Stimulated activated memory B cell treated with anti-CD40 and anti-IgM and Interleukin-4, amounts not matched to agents 10 μg/mL and 1 μg/mL and 100 μg/mL, for 72 hours (primary cell): ENCODE measurements at regions not wholly inside any gene's neighbourhood (a gene's known extent, or its start where the extent isn't known, plus 50 kb on each side); places are given as distances from the start of the nearest gene placed in this dataset.
"Not testable (repeated sequence)": the region's sequence is repeated elsewhere in the genome, so short reads cannot be mapped to it uniquely, and the experiment has no call there.

Experiments
- ATAC-seq: fragments of 150-1000 bp; cut with Tn5 transposase; 2 replicates; pipeline ENCODE4 v1.10.0; 2021
- H3K27ac Mint-ChIP-seq: one replicate; pipeline ENCODE4 v1.8.0; 2022; ENCODE audit warnings: mild to moderate bottlenecking, mixed read lengths
- H3K27me3 Mint-ChIP-seq: one replicate; pipeline ENCODE4 v1.8.0; 2022; ENCODE audit warnings: mixed read lengths
- H3K36me3 Mint-ChIP-seq: one replicate; pipeline ENCODE4 v1.8.0; 2022; ENCODE audit warnings: mixed read lengths
- H3K4me1 Mint-ChIP-seq: one replicate; pipeline ENCODE4 v1.8.0; 2022; ENCODE audit warnings: mixed read lengths
- H3K4me3 Mint-ChIP-seq: one replicate; pipeline ENCODE4 v1.8.0; 2022; ENCODE audit warnings: mild to moderate bottlenecking, moderate library complexity, mixed read lengths
- H3K9me3 Mint-ChIP-seq: one replicate; pipeline ENCODE4 v1.8.0; 2022; ENCODE audit warnings: mixed read lengths

GRCh38 chr1:95660736-95661135 is 426.7 kb downstream of the RWDD3 start:
- no peaks in the 10 kb centered on the region for H3K4me1 Mint-ChIP-seq
- H3K9me3 Mint-ChIP-seq, result peaks cover 6% of the 10 kb centered on the region
- no peaks in the 10 kb centered on the region for H3K36me3 Mint-ChIP-seq

GRCh38 chr1:95663530-95663929 is 429.5 kb downstream of the RWDD3 start:
- not testable (repeated sequence) for ATAC-seq, H3K9me3 Mint-ChIP-seq, H3K36me3 Mint-ChIP-seq, H3K27me3 Mint-ChIP-seq, H3K4me1 Mint-ChIP-seq, H3K4me3 Mint-ChIP-seq, H3K27ac Mint-ChIP-seq

More at GRCh38 chr1:95660736-95661135, 426.7 kb downstream of the RWDD3 start:
- no peak for ATAC-seq
- Mint-ChIP-seq H3K27ac (no peak overlapping the region), H3K27me3 (no peaks in the 10 kb centered on the region), H3K4me3 (no peak overlapping the region)

GRCh38 chr1:95668165-95668564 is 434.2 kb downstream of the RWDD3 start:
- Mint-ChIP-seq H3K9me3 (peaks cover 3% of the 10 kb centered on the region), H3K36me3 (no peaks in the 10 kb centered on the region), H3K27ac (no peak overlapping the region), H3K4me1 (no peaks in the 10 kb centered on the region), H3K27me3 (no peaks in the 10 kb centered on the region), H3K4me3 (no peak overlapping the region)
- no peak for ATAC-seq

DNA sequence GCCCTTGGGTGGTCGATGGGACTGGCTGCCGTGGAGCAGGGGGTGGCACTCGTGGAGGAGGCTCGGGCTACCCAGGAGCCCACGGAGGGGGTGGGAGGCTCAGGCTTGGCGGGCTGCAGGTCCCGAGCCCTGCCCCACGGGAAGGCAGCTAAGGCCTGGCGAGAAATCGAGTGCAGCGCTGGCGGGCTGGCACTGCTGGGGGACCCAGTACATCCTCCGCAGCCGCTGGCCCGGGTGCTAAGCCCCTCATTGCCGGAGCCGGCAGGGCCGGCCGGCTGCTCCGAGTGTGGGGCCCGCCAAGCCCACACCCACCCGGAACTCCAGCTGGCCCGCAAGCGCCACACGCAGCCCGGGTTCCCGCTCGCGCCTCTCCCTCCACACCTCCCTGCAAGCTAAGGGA is 435.6 kb downstream of the RWDD3 start:
- not testable (repeated sequence) for H3K9me3 Mint-ChIP-seq, H3K36me3 Mint-ChIP-seq, H3K4me3 Mint-ChIP-seq, H3K27ac Mint-ChIP-seq, H3K4me1 Mint-ChIP-seq, ATAC-seq, H3K27me3 Mint-ChIP-seq

DNA sequence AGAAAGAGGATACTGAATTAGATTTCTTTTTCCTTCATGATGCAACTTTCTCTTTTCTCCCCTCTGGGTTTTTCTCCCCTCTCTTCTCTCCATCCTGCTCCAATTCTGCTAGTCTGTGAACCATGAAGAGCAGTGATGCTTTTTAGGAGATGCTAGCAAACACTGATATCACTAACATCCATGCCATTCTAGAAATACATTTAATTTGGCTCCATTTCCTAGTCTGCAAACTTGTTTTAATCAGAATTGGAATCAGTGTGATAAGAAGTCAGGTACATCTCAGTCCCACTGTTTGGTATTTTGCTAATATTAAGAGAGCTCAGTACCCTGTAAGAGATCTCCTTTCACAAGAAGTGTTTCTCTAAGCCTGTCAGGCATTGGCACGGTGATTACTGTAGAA is 437.1 kb downstream of the RWDD3 start:
- Mint-ChIP-seq H3K4me1 (no peaks in the 10 kb centered on the region), H3K4me3 (no peak overlapping the region), H3K27ac (no peak overlapping the region), H3K36me3 (no peaks in the 10 kb centered on the region), H3K9me3 (peaks cover 3% of the 10 kb centered on the region), H3K27me3 (no peaks in the 10 kb centered on the region)
- no peak for ATAC-seq

- peak; percentile 12 for ATAC-seq
- H3K9me3 Mint-ChIP-seq, result no peaks in the 10 kb centered on the region
- H3K4me1 Mint-ChIP-seq, result no peaks in the 10 kb centered on the region
- no peaks in the 10 kb centered on the region for H3K27me3 Mint-ChIP-seq
- H3K27ac Mint-ChIP-seq, result no peak overlapping the region
- no peak overlapping the region for H3K4me3 Mint-ChIP-seq
- no peaks in the 10 kb centered on the region for H3K36me3 Mint-ChIP-seq
These were observed 445.3 kb downstream of the RWDD3 start for GRCh38 chr1:95679262-95679661.

GRCh38 chr1:95685081-95685480 is 451.1 kb downstream of the RWDD3 start:
- no peak overlapping the region for H3K27ac Mint-ChIP-seq
- peak; percentile 43 for ATAC-seq
- H3K4me1 Mint-ChIP-seq, result no peaks in the 10 kb centered on the region
- H3K4me3 Mint-ChIP-seq, result no peak overlapping the region
- no peaks in the 10 kb centered on the region for H3K36me3 Mint-ChIP-seq
- H3K27me3 Mint-ChIP-seq, result no peaks in the 10 kb centered on the region
- H3K9me3 Mint-ChIP-seq, result peaks cover 5% of the 10 kb centered on the region

GRCh38 chr1:95686217-95686616 is 452.2 kb downstream of the RWDD3 start:
- no peak for ATAC-seq
- peaks cover 6% of the 10 kb centered on the region for H3K9me3 Mint-ChIP-seq
- H3K4me3 Mint-ChIP-seq, result no peak overlapping the region
- no peaks in the 10 kb centered on the region for H3K27me3 Mint-ChIP-seq
- H3K27ac Mint-ChIP-seq, result no peak overlapping the region
- H3K4me1 Mint-ChIP-seq, result no peaks in the 10 kb centered on the region
- no peaks in the 10 kb centered on the region for H3K36me3 Mint-ChIP-seq

DNA sequence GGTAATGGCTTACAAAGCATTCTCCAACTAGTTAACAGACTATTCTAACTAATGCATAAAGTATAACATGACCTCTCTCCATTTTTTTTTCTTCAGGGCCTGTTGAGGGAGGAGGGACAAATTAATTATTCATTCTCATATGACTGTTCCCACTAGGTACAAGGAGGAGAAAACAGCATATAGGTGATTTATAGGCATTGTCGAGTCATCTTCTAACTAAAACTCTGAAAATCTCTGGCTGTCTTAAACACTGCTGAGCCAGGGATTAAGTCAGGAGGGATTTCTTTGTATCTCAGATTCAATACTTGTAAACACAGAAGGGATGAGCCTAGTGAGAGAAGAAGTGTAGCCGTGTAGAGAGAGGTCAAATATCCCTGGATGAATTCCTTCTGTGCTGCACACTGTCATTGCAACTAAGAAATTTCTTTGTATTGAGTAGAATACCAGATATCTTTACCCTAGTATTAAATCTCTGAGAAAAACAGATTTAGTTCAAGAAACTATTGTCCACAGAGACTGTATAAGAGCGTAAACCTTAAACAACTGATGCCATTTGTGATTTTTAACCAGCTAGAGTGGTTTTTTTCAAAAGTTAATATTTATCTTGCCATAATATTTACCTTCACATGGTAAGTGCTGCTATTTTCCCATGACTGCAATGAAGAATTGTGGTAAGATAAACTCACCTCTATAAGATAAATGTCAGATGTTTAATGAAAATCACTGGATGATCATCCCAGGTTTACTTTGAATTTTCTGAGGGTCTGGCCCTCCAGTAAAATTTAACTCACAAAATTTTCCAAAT is 465.3 kb downstream of the RWDD3 start:
- peaks cover 15% of the 10 kb centered on the region for H3K9me3 Mint-ChIP-seq
- no peak overlapping the region for H3K4me3 Mint-ChIP-seq
- H3K27ac Mint-ChIP-seq, result no peak overlapping the region
- H3K27me3 Mint-ChIP-seq, result no peaks in the 10 kb centered on the region
- H3K36me3 Mint-ChIP-seq, result no peaks in the 10 kb centered on the region
- H3K4me1 Mint-ChIP-seq, result no peaks in the 10 kb centered on the region
- no peak for ATAC-seq

DNA sequence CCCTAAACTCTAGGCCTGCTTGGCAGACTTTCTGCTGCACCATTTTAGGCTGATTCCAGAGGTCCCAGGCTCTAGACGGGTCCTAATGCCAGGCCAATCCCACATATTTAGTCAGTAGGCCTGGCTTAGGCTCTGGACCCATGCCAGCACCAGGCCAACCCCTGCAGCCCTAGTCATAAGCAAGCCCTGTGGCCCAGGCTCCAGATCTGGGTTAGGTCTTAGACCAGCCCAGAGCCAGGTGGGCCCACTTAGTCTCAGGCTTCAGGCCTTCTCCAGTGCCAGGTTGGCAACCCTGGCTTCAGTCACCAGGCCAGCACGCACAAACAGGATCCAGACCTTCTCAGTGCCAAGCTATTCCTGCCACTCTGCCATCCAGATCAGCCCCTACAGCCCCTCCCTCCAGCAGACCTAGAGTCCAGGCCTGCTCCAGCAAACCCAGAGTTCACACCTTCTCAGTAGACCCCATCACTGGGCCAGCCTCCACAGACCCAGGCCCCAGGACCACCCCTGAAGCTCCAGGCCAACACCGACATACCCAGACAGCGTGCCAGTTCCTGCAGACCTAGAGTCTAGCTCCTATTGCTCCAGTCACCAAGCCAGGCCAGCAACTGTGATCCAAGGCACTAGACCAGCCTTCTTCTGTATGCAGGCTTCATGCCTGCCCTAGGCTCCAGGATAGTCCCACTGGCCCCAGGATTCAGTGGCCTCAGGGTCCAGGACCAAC is 467.6 kb downstream of the RWDD3 start:
- H3K9me3 Mint-ChIP-seq, result peaks cover 16% of the 10 kb centered on the region
- no peak for ATAC-seq
- H3K4me1 Mint-ChIP-seq, result no peaks in the 10 kb centered on the region
- H3K36me3 Mint-ChIP-seq, result no peaks in the 10 kb centered on the region
- no peak overlapping the region for H3K4me3 Mint-ChIP-seq
- H3K27ac Mint-ChIP-seq, result no peak overlapping the region
- H3K27me3 Mint-ChIP-seq, result no peaks in the 10 kb centered on the region

DNA sequence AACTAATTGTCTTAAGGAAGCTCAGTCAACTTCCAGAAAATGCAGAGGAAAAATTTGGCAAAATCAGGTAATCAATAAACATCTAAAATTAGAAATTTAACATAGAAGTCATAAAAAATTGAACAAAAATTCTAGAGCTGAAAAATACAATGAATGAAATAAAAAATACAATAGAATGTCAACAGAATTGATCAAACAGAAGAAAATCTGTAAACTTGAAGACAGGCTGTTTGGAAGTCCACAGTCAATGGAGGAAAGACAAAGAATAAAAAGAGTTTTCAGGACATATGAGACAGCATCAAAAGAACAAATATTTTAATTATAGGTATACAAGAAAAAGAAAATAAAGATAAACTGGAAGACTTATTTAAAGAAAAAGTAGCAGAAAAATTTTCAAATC is 469.0 kb downstream of the RWDD3 start:
- Mint-ChIP-seq H3K4me1 (no peaks in the 10 kb centered on the region), H3K9me3 (peaks cover 18% of the 10 kb centered on the region), H3K27me3 (no peaks in the 10 kb centered on the region), H3K36me3 (no peaks in the 10 kb centered on the region), H3K4me3 (no peak overlapping the region), H3K27ac (no peak overlapping the region)
- no peak for ATAC-seq

- Mint-ChIP-seq H3K27ac (no peak overlapping the region), H3K36me3 (no peaks in the 10 kb centered on the region)
These were observed 482.1 kb downstream of the RWDD3 start for GRCh38 chr1:95716097-95716496.

GRCh38 chr1:95716550-95716949 is 482.5 kb downstream of the RWDD3 start:
- no peaks in the 10 kb centered on the region for H3K9me3 Mint-ChIP-seq
- H3K4me3 Mint-ChIP-seq, result no peak overlapping the region
- no peaks in the 10 kb centered on the region for H3K27me3 Mint-ChIP-seq
- H3K36me3 Mint-ChIP-seq, result no peaks in the 10 kb centered on the region
- H3K4me1 Mint-ChIP-seq, result no peaks in the 10 kb centered on the region
- ATAC-seq, result no peak
- H3K27ac Mint-ChIP-seq, result no peak overlapping the region

More at GRCh38 chr1:95716097-95716496, 482.1 kb downstream of the RWDD3 start:
- H3K4me3 Mint-ChIP-seq, result no peak overlapping the region
- ATAC-seq, result no peak
- no peaks in the 10 kb centered on the region for H3K27me3 Mint-ChIP-seq
- H3K9me3 Mint-ChIP-seq, result no peaks in the 10 kb centered on the region
- no peaks in the 10 kb centered on the region for H3K4me1 Mint-ChIP-seq

DNA sequence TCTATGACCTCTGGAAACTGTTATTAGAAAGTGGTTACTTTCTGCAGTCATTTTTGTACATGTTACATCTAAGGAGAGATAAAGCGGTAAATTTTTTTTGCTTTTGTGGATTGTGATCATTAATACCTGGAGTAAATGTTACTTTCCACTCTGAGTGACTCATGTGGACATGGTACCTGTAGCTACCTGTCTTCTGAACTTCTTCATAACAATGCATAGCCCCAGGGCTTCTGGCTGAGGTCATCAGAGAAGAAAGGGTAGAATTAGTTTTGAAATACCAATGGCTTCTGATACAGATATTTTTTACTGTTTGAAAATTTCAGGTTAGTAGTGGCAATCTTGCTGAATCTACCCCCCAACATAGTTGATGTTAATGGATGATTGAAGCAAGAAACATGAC is 489.3 kb downstream of the RWDD3 start:
- no peak for ATAC-seq
- Mint-ChIP-seq H3K27ac (no peak overlapping the region), H3K9me3 (no peaks in the 10 kb centered on the region), H3K4me1 (no peaks in the 10 kb centered on the region), H3K27me3 (no peaks in the 10 kb centered on the region), H3K36me3 (no peaks in the 10 kb centered on the region), H3K4me3 (no peak overlapping the region)

DNA sequence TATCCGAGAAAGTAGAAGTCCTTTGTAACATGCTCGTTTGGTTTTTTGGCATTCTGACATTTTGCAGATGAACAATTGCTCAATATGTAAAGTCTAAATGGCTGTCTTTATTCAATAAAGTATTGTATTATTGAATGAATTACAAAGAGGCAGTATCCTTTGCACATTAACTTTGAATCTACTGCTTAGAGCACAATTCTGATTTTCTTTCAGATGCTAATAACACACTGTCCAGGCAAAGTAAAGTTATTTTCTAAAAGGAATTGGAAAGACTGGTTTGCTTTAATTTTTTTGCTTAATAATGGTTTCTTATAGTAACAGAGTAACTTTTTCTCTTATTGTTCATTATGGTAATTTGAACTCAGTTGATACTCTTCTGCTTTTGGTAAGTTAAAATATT is 494.8 kb downstream of the RWDD3 start:
- H3K4me3 Mint-ChIP-seq, result no peak overlapping the region
- H3K9me3 Mint-ChIP-seq, result peaks cover 6% of the 10 kb centered on the region
- H3K36me3 Mint-ChIP-seq, result no peaks in the 10 kb centered on the region
- no peaks in the 10 kb centered on the region for H3K27me3 Mint-ChIP-seq
- no peak overlapping the region for H3K27ac Mint-ChIP-seq
- ATAC-seq, result no peak
- H3K4me1 Mint-ChIP-seq, result no peaks in the 10 kb centered on the region

GRCh38 chr1:95730986-95731385 is 497.0 kb downstream of the RWDD3 start:
- H3K36me3 Mint-ChIP-seq, result no peaks in the 10 kb centered on the region
- peaks cover 11% of the 10 kb centered on the region for H3K9me3 Mint-ChIP-seq
- H3K27ac Mint-ChIP-seq, result no peak overlapping the region
- H3K27me3 Mint-ChIP-seq, result no peaks in the 10 kb centered on the region
- ATAC-seq, result no peak
- H3K4me1 Mint-ChIP-seq, result no peaks in the 10 kb centered on the region
- H3K4me3 Mint-ChIP-seq, result no peak overlapping the region
